HG02623 (cell line): ENCODE measurements at regions not wholly inside any gene's neighbourhood (a gene's known extent, or its start where the extent isn't known, plus 50 kb on each side); places are given as distances from the start of the nearest gene placed in this dataset.

Source experiments
- ATAC-seq: cut with Tn5 transposase; IDR thresholded peaks from one replicate; pipeline ENCODE4 v1.9.1; 2021; ENCODE audit warnings: moderate library complexity; ENCODE audit not compliant: unreplicated experiment

GRCh38 chr7:136807598-136807997 lies 60.9 kb upstream of the CHRM2 start:
- ATAC-seq, result no peak

- ATAC-seq, result no peak
These were observed 65.4 kb upstream of the CHRM2 start for GRCh38 chr7:136803028-136803427.

GRCh38 chr7:136783934-136784333 lies 84.5 kb upstream of the CHRM2 start:
- no peak for ATAC-seq

- ATAC-seq, result no peak
These were observed 126.5 kb upstream of the CHRM2 start for GRCh38 chr7:136741941-136742340.

GRCh38 chr7:136728945-136729344 lies 139.5 kb upstream of the CHRM2 start:
- no peak for ATAC-seq

- ATAC-seq, result no peak
These were observed 142.0 kb upstream of the CHRM2 start for GRCh38 chr7:136726460-136726859.

GRCh38 chr7:136717910-136718557 lies 150.4 kb upstream of the CHRM2 start:
- no peak for ATAC-seq

GRCh38 chr7:136714062-136714461 lies 154.4 kb upstream of the CHRM2 start:
- ATAC-seq, result no peak

GRCh38 chr7:136710751-136711150 lies 157.7 kb upstream of the CHRM2 start:
- ATAC-seq, result no peak

GRCh38 chr7:136709876-136710275 lies 158.6 kb upstream of the CHRM2 start:
- ATAC-seq, result no peak

- ATAC-seq, result no peak
These were observed 165.5 kb upstream of the CHRM2 start for GRCh38 chr7:136702913-136703312.

- ATAC-seq, result no peak
These were observed 169.5 kb upstream of the CHRM2 start for GRCh38 chr7:136698977-136699376.

- ATAC-seq, result no peak
These were observed 170.2 kb upstream of the CHRM2 start for GRCh38 chr7:136698231-136698630.

GRCh38 chr7:136697271-136697670 lies 171.2 kb upstream of the CHRM2 start:
- no peak for ATAC-seq

- ATAC-seq, result no peak
These were observed 175.0 kb upstream of the CHRM2 start for GRCh38 chr7:136693166-136694119.

- no peak for ATAC-seq
These were observed 176.2 kb upstream of the CHRM2 start for GRCh38 chr7:136692221-136692620.

GRCh38 chr7:136688601-136689000 lies 179.9 kb upstream of the CHRM2 start:
- ATAC-seq, result no peak

GRCh38 chr7:136687693-136688322 lies 180.6 kb upstream of the CHRM2 start:
- no peak for ATAC-seq

- ATAC-seq, result no peak
These were observed 182.8 kb upstream of the CHRM2 start for GRCh38 chr7:136685501-136686173.

- ATAC-seq, result no peak
These were observed 190.7 kb upstream of the CHRM2 start for GRCh38 chr7:136677471-136678365.
